ENCODE measurements at regions not wholly inside any gene's neighbourhood (a gene's known extent, or its start where the extent isn't known, plus 50 kb on each side); places are given as distances from the start of the nearest gene placed in this dataset.

DNA sequence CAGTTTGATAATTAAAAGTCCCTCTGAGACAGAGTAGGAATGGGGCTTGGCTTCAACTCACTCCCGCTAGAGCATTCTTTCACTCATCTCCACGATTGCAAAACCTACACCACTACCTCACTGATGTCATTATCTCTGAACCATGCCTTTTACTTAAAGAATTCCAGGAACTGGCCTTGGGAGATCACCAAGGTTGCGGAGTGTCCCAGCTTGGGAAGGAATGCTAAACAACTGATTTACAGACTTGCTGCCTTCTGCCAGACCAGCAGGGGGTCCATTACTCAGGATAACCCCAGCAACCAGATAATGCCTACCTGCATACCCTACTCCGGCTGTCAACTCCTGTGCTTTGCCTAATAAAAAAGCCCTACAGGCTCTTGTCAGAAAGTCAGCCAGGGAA, 102.2 kb upstream of the RALGAPA2 start:
- no peaks in the 10 kb centered on the region for H3K9me3 ChIP-seq (ENCODE audit: low read length)
- no peak overlapping the region for H3K27ac ChIP-seq (ENCODE audit: extremely low read length, insufficient read depth, low read length)
- H3K4me3 ChIP-seq (replicated peaks in 1 of 3; ENCODE audit: insufficient read depth in 1 of 3, low read depth in 2 of 3, low read length in 3 of 3) = no peak overlapping the region
- CTCF ChIA-PET (ENCODE audit: low intra/inter-chr PET ratio, low total read pairs) = no interaction called here
- POLR2A ChIA-PET = no interaction called here
- H3K9ac ChIP-seq (ENCODE audit: insufficient read depth, low read depth, low read length) = no peak overlapping the region
- intact Hi-C loops (cut with micrococcal nuclease; ENCODE audit: unreplicated experiment) = no loop called here
- in situ Hi-C loops (cut with HindIII; ENCODE audit: extremely low pct_ligation_motif_present, low pct_unique_long_range_greater_than_20kb) = no loop called here
- no peaks in the 10 kb centered on the region for H3K4me1 ChIP-seq (ENCODE audit: insufficient read depth, low read length)
- TF ChIP-seq ONECUT2 (CRISPR knock-in tag; IDR thresholded peaks at IDR 0.05) = no peak
- peak; percentile 32; the same call in 1 of the 2 replicates for TF ChIP-seq CEBPB (IDR thresholded peaks at IDR 0.05; ENCODE audit: borderline replicate concordance, low read depth, low read length)
- TF ChIP-seq, protein P1, sequence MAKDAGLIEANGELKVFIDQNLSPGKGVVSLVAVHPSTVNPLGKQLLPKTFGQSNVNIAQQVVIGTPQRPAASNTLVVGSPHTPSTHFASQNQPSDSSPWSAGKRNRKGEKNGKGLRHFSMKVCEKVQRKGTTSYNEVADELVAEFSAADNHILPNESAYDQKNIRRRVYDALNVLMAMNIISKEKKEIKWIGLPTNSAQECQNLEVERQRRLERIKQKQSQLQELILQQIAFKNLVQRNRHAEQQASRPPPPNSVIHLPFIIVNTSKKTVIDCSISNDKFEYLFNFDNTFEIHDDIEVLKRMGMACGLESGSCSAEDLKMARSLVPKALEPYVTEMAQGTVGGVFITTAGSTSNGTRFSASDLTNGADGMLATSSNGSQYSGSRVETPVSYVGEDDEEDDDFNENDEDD (CRISPR knock-in tag; IDR thresholded peaks at IDR 0.05; ENCODE audit: borderline replicate concordance) = 0 out of 2 replicates have a peak, but pooled peaks have one; percentile 19
- 0 out of 2 replicates have a peak, but pooled peaks have one; percentile 15 for TF ChIP-seq BCL6 (CRISPR knock-in tag; IDR thresholded peaks at IDR 0.05)
- TF ChIP-seq CEBPG (CRISPR knock-in tag; IDR thresholded peaks at IDR 0.05) = 0 out of 2 replicates have a peak, but pooled peaks have one; percentile 8
- no peak overlapping the region for H3K4me2 ChIP-seq (ENCODE audit: low read depth, low read length)
- no TSS peak for BruUV-seq (replicated peaks)
- peak; percentile 68 for DNase-seq (ENCODE audit: low spot score)
- H3K27me3 ChIP-seq (ENCODE audit: control insufficient read depth in 1 of 2, insufficient read depth in 2 of 2, low read length in 2 of 2) = peaks cover 0 to 9% of the 10 kb centered on the region in 2 experiments; a peak in 1 of 5 replicates
- H2AFZ ChIP-seq (ENCODE audit: low read length) = no peak overlapping the region
- H3K79me2 ChIP-seq (ENCODE audit: insufficient read depth, low read length) = no peaks in the 10 kb centered on the region
- 8% methylated on average over 4 of the region's 4 CpGs for WGBS (ENCODE audit: low lambda C conversion rate)
- H3K36me3 ChIP-seq (replicated peaks in 1 of 2; ENCODE audit: control insufficient read depth in 1 of 2, insufficient read depth in 2 of 2, low read length in 2 of 2) = no peaks in the 10 kb centered on the region
- ATAC-seq = peak; percentile 93
- FAIRE-seq = peak; percentile 63
- H4K20me1 ChIP-seq (ENCODE audit: insufficient read depth, low read length) = no peaks in the 10 kb centered on the region

DNA sequence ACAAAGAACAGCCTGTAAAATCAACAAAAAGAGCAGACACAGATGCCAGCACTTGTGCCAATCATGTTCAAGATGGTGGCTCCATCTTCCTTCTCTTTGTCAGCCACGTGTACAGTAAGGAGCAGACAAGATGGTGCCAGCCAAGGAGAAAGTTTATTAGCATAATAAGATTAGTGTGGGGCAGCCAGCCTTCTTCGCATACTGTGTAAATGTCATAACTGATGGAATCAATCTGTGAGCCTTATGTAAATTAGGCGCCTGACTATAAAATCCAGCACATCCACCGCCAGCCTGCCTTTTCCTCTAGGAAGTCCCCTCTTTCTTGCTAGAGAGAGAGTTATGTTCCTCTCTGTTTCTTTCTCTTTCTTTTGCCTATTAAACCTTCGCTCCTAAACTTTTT, 99.7 kb upstream of the RALGAPA2 start:
- BruUV-seq (replicated peaks) = no TSS peak
- H3K36me3 ChIP-seq (replicated peaks in 1 of 2; ENCODE audit: control insufficient read depth in 1 of 2, insufficient read depth in 2 of 2, low read length in 2 of 2) = no peaks in the 10 kb centered on the region
- no peak overlapping the region for H2AFZ ChIP-seq (ENCODE audit: low read length)
- no peaks in the 10 kb centered on the region for H3K9me3 ChIP-seq (ENCODE audit: low read length)
- CTCF ChIA-PET (ENCODE audit: low intra/inter-chr PET ratio, low total read pairs) = no interaction called here
- H3K27me3 ChIP-seq (ENCODE audit: control insufficient read depth in 1 of 2, insufficient read depth in 2 of 2, low read length in 2 of 2) = peaks cover 0 to 6% of the 10 kb centered on the region in 2 experiments; a peak in 1 of 5 replicates
- H3K4me1 ChIP-seq (ENCODE audit: insufficient read depth, low read length) = no peaks in the 10 kb centered on the region
- no peak for DNase-seq (ENCODE audit: low spot score)
- intact Hi-C loops (cut with micrococcal nuclease; ENCODE audit: unreplicated experiment) (no loop called here), in situ Hi-C loops (cut with HindIII; ENCODE audit: extremely low pct_ligation_motif_present, low pct_unique_long_range_greater_than_20kb) (no loop called here)
- no peak overlapping the region for H3K4me3 ChIP-seq (replicated peaks in 1 of 3; ENCODE audit: insufficient read depth in 1 of 3, low read depth in 2 of 3, low read length in 3 of 3)
- H3K27ac ChIP-seq (ENCODE audit: extremely low read length, insufficient read depth, low read length) = no peak overlapping the region
- no peak for FAIRE-seq
- H3K4me2 ChIP-seq (ENCODE audit: low read depth, low read length) = no peak overlapping the region
- H3K9ac ChIP-seq (ENCODE audit: insufficient read depth, low read depth, low read length) = no peak overlapping the region
- POLR2A ChIA-PET = no interaction called here
- no peaks in the 10 kb centered on the region for H4K20me1 ChIP-seq (ENCODE audit: insufficient read depth, low read length)
- WGBS (ENCODE audit: low lambda C conversion rate) = 44% methylated on average over 5 of the region's 5 CpGs
- H3K79me2 ChIP-seq (ENCODE audit: insufficient read depth, low read length) = no peaks in the 10 kb centered on the region
- ATAC-seq = no peak
- no peak for TF ChIP-seq DR1 (CRISPR knock-in tag; IDR thresholded peaks at IDR 0.05)
- TF ChIP-seq TCF7L2 (IDR thresholded peaks at IDR 0.05; ENCODE audit: low read depth, low read length) = no peak
- no peak for TF ChIP-seq ZNF780A (CRISPR knock-in tag; IDR thresholded peaks at IDR 0.05)
- no peak for TF ChIP-seq ZNF30 (CRISPR knock-in tag; IDR thresholded peaks at IDR 0.05)
- no peak for TF ChIP-seq ZNF264 (CRISPR knock-in tag; IDR thresholded peaks at IDR 0.05)
- TF ChIP-seq, protein P2, sequence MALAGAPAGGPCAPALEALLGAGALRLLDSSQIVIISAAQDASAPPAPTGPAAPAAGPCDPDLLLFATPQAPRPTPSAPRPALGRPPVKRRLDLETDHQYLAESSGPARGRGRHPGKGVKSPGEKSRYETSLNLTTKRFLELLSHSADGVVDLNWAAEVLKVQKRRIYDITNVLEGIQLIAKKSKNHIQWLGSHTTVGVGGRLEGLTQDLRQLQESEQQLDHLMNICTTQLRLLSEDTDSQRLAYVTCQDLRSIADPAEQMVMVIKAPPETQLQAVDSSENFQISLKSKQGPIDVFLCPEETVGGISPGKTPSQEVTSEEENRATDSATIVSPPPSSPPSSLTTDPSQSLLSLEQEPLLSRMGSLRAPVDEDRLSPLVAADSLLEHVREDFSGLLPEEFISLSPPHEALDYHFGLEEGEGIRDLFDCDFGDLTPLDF (CRISPR knock-in tag; IDR thresholded peaks at IDR 0.05) = no peak
- TF ChIP-seq ZBTB42 (CRISPR knock-in tag; IDR thresholded peaks at IDR 0.05) = no peak
- TF ChIP-seq, protein P3, sequence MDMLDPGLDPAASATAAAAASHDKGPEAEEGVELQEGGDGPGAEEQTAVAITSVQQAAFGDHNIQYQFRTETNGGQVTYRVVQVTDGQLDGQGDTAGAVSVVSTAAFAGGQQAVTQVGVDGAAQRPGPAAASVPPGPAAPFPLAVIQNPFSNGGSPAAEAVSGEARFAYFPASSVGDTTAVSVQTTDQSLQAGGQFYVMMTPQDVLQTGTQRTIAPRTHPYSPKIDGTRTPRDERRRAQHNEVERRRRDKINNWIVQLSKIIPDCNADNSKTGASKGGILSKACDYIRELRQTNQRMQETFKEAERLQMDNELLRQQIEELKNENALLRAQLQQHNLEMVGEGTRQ (IDR thresholded peaks at IDR 0.05; ENCODE audit: low read depth, low read length) = no peak
- TF ChIP-seq, protein P3 (CRISPR knock-in tag; IDR thresholded peaks at IDR 0.05; ENCODE audit: borderline replicate concordance) = no peak
- no peak for TF ChIP-seq CAMTA2 (CRISPR knock-in tag; IDR thresholded peaks at IDR 0.05; ENCODE audit: borderline replicate concordance)
- TF ChIP-seq, protein P4, sequence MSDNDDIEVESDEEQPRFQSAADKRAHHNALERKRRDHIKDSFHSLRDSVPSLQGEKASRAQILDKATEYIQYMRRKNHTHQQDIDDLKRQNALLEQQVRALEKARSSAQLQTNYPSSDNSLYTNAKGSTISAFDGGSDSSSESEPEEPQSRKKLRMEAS (IDR thresholded peaks at IDR 0.05) = no peak
- no peak for TF ChIP-seq ZNF547 (CRISPR knock-in tag; IDR thresholded peaks at IDR 0.05)
